DMS114 treated with DMSO at 0.1 percent for 48 hours (cell line): ENCODE measurements at regions not wholly inside any gene's neighbourhood (a gene's known extent, or its start where the extent isn't known, plus 50 kb on each side); places are given as distances from the start of the nearest gene placed in this dataset.
"Not testable (repeated sequence)": the region's sequence is repeated elsewhere in the genome, so short reads cannot be mapped to it uniquely, and the experiment has no call there.

Source experiments
- DNase-seq: peaks from one replicate; lab custom pipeline; 2025; ENCODE audit not compliant: unreplicated experiment; lab: John Stamatoyannopoulos, UW

- no peak for DNase-seq
These were observed 699.7 kb downstream of the DOK5 start for GRCh38 chr20:55175081-55175480.

- no peak for DNase-seq
These were observed 699.2 kb downstream of the DOK5 start for GRCh38 chr20:55174635-55175034.

- no peak for DNase-seq
These were observed 698.8 kb downstream of the DOK5 start for GRCh38 chr20:55174172-55174571.

DNA sequence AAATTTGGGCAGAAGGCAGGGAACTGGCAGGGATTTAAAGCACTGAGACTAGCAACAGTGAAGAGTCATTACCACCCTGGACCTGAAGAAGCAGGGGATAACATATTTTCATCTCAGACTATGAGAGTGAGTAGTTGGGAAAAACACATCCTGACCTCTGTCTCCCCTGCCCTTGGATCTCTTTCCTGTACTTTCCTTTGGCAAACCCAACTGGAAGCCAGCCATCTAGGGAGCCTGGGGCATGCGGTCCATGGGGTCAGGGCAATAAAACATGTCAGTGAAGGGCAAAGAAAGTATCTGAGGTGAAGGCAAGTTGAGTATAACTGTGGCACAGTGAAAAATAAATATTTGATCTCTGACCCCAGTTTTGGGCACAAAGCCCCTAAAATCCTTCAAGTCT, 698.2 kb downstream of the DOK5 start:
- no peak for DNase-seq

DNA sequence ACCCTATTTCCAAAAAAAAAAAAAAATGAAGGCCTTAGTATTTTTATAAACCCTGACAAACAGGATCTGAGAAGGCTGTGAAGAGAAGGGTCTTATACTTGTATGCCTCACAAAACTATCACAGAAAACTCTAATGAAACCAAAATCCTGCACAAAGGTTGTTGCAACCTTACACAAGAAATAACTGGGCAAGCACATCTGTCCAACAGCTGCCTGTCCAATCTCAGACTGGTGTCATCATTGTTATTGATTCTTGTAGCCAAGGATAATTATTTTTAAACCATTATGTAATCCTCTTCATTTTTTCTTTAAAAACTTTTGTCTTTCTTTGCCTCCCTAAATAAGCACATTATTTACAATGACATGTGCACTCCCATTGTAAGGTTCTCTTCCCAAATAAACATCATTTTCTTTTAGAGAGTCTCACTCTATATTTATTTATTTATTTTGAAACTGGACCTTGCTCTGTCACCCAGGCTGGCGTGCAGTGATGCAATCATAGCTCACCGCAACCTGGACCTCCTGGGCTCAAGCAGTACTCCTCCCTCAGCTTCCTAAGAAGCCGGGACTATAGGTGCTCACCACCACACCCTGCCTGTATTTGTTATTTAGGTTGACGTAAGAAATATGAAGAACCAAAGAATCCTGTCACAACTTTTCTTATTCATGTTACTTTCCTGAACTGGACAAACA, 697.1 kb downstream of the DOK5 start:
- no peak for DNase-seq

GRCh38 chr20:55166063-55166462, 690.7 kb downstream of the DOK5 start:
- no peak for DNase-seq

GRCh38 chr20:55160996-55161395, 685.6 kb downstream of the DOK5 start:
- no peak for DNase-seq

DNA sequence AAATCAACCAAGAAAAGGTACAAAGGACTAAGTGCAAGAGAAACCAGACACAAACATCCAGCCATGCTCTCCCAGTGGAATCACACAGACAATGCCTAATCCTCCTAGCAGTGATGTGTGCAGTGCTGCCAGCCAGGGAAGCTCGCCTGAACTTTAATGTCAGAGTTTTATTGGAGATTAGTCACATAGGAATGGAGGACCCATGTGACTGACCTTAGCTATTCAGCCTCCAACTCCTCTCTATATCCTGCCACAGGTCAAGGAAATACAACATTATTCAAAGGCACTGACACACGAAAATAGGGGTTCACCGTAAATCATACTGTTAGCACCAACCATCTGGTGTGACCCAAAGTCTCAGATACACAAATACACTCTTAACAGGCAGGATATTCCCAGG, 684.6 kb downstream of the DOK5 start:
- no peak for DNase-seq

GRCh38 chr20:55159230-55159629, 683.8 kb downstream of the DOK5 start:
- DNase-seq, result no peak

DNA sequence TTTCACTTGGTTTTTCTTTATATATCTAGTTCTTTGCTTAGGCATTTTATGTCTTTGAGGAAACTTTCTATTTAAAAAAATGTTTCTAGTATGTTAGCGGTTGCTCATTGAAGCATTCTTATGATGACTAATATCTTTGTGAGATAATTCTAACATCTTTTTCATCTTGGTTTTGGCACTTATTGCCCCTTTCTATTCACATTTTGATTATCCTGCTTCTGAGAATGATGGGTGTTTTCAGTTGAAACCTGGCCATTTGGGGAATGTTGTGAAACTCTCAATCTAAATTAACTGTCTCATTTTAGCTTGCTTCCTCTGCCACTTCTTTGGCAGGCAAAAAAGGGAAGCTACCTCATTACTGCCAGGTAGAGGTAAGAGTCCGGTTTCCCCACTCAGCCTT, 683.1 kb downstream of the DOK5 start:
- DNase-seq, result no peak

- no peak for DNase-seq
These were observed 680.0 kb downstream of the DOK5 start for GRCh38 chr20:55155360-55155759.

GRCh38 chr20:55153001-55153645, 677.7 kb downstream of the DOK5 start:
- DNase-seq, result no peak

GRCh38 chr20:55151171-55151570, 675.8 kb downstream of the DOK5 start:
- DNase-seq, result no peak

DNA sequence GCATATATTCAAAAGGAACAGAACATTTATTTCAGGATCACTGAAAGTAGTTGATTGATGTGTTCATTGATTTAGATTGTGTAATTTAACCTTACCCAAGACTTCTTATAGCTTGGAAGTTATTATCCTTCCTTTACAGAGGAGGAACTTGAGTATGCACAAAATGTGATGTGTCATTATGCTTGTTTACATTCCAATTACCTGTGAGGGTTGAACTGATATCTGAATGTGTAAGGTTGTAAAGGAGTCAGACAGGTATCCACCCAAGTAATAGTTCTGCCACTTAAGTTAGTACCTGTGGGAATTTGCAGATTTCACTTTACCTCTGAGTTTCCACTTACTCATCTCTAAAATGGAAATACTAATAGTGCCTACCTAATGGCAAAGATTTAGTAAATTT, 668.2 kb downstream of the DOK5 start:
- no peak for DNase-seq

GRCh38 chr20:55142932-55143331, 667.5 kb downstream of the DOK5 start:
- no peak for DNase-seq

DNA sequence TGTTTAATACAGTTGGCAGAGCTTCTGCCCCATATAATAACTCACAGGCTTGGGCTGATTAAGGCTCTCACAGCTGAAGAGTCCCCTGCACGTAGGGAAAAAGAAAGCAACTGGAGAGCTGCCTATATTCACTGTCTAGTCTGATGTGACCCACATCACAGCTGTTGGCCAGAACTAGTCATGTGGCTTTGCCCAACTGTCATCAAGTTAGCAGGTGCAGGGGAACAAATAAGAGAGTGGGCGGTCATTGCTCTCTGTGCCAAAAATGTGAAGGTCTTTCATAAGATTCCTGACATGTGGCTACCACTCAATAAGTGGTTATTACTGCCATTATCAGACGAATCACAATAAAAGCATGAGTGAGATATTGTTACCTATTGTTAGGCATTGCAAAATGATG, 665.2 kb downstream of the DOK5 start:
- no peak for DNase-seq

DNA sequence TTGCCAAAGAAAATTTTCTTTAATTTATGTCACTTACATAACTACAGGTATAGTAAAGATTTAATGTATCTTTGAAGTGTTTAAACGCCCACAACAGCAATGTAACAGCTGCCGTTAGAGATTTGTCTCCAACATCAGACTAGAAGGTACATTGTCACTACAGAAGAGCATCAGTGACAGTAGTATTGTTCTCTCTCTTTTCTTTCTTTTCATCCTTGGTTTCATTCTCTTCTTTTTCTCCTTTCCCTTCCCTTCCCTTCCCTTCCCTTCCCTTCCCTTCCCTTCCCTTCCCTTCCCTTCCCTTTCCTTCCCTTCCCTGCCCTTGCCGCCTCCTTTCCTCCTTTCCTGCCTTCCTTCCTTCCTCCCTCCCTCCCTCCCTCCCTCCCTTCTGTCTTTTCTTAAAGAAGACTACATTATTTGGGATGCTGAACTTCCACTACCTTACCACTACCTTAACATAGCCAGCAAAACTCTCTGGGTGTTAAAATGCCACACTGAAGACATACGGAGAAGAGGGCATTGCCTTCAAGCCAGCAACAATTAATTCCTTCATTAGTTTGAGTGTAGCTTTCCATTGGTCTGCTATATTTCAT, 663.9 kb downstream of the DOK5 start:
- DNase-seq, result no peak

- DNase-seq, result no peak
These were observed 660.5 kb downstream of the DOK5 start for GRCh38 chr20:55135923-55136322.

- DNase-seq, result no peak
These were observed 657.1 kb downstream of the DOK5 start for GRCh38 chr20:55132523-55132922.

- not testable (repeated sequence) for DNase-seq
These were observed 642.2 kb downstream of the DOK5 start for GRCh38 chr20:55117577-55117976.

DNA sequence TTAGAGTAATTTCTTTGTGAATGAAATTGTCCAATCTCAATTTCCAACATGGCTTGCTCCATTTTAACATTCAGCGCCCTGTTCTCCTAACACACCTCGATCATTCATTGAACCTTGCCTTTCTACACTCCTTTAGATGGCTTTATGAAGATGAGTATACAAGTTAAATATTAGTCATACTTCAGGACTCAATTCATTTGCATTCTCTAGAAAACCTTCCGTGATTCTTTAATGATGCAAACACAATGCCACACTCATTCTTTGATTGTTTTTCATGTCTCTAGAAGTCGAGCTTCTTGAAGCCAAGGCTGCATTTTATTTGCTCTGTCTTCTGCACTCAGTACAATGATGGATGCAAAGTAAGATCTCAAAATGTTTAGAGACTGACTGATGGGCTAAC, 641.2 kb downstream of the DOK5 start:
- DNase-seq, result no peak

DNA sequence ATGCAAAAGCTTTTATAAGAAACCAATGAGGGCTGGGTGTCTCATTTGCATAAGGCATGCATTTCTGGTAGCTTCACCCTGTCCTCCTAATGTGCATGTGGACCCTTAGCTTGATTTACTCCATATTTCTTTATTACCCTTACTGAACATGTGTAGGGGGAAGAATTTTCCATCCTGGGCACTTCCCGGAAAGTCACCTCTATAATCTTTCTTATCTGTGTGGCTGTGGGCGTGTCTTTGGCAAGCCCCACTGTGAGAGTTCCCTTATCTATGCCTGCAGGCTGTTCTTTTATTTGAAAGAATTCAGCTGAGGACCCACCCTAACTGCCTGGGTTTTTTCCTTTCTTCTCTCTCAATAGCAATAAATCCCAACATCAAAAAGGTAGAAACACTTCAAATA, 627.8 kb downstream of the DOK5 start:
- DNase-seq, result no peak

DNA sequence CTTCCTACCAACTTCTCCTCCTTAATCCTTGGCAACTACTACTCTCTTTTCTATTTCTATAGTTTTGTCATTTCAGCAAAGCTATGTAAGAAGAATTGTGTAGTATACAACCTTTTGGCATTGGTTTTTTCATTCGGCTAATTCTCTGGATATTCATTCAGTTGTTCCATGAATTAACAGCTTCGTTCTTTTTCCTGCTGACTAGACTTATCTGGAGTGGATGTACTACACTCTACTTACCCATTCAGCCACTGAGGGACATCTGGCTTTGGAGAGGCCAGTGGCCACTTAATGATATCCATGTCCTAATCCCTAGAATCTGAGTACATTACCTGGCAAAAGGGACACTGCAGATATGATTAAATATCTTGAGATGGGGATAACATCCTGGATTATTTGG, 623.9 kb downstream of the DOK5 start:
- DNase-seq, result no peak
